Right cardiac atrium (tissue), 5 donors: ENCODE measurements at regions not wholly inside any gene's neighbourhood (a gene's known extent, or its start where the extent isn't known, plus 50 kb on each side); places are given as distances from the start of the nearest gene placed in this dataset.

Experiments used
- ATAC-seq, 2 donors: fragments of 200-7000 bp; cut with Tn5 transposase; one replicate each; pipeline versions ENCODE4 v1.8.0 to v1.9.1; 2020; ENCODE audit warnings: moderate library complexity in 2 of 2, mild to moderate bottlenecking in 1 of 2
- DNase-seq, 3 donors: peaks; one replicate each; pipeline ENCODE4 v3.0.0-alpha.2; 2020
- H3K27ac ChIP-seq: one replicate; pipeline ENCODE4 v1.5.1; 2013; ENCODE audit warnings: mild to moderate bottlenecking, low read length, control low read depth, moderate library complexity
- H3K27me3 ChIP-seq: one replicate; pipeline ENCODE4 v1.6.1; 2013; ENCODE audit not compliant: control insufficient read depth, insufficient read depth
- H3K4me1 ChIP-seq: one replicate; pipeline ENCODE4 v1.6.1; 2013; ENCODE audit warnings: low read length; ENCODE audit not compliant: control insufficient read depth, insufficient read depth
- H3K4me3 ChIP-seq: one replicate; pipeline ENCODE4 v1.5.1; 2013; ENCODE audit warnings: low read length, control low read depth
- H3K9me3 ChIP-seq: one replicate; pipeline ENCODE4 v1.6.1; 2013; ENCODE audit warnings: low read length; ENCODE audit not compliant: control insufficient read depth
- WGBS: extraction: QIAGEN DNeasy Blood & Tissue Kit; methylation state at CpG from one replicate; pipeline ENCODE4 v1.1.7; 2013; 5-methylcytosine and 5-hydroxymethylcytosine counted together
- intact Hi-C, 4 donors: fragments of 100-400 bp; cut with DNase I; formaldehyde crosslinking; loops; one replicate each; pipeline versions ENCODE4 v1.11.0 to v1.14.0; 2022 to 2023
- donor health status: healthy with polysubstance abuse.
- donor health status: DM: no; HTN: yes; CAD: no.
- donor health status: DM: no; HTN: no; CAD: no.
- donor health status: DM: no; HTN: yes; CAD: no; lungs with severe emphysema.
- donor health status: DM: yes; HTN: yes; CAD: no.

- no peaks in the 10 kb centered on the region for H3K4me1 ChIP-seq
- H3K27ac ChIP-seq, result no peak overlapping the region
- intact Hi-C loops, result no loop called here
- DNase-seq (no peak), ATAC-seq (no peak)
- H3K4me3 ChIP-seq, result no peak overlapping the region
- H3K9me3 ChIP-seq, result no peaks in the 10 kb centered on the region
- no peaks in the 10 kb centered on the region for H3K27me3 ChIP-seq
Observed at GRCh38 chr5:18236386-18236785, 602.1 kb downstream of the TAF11L14 start.

- Histone ChIP-seq H3K4me1 (no peaks in the 10 kb centered on the region), H3K9me3 (peaks cover 2% of the 10 kb centered on the region), H3K4me3 (no peak overlapping the region), H3K27me3 (no peaks in the 10 kb centered on the region), H3K27ac (no peak overlapping the region)
- no peak for DNase-seq
- intact Hi-C loops, result no loop called here
- WGBS, result 65% methylated on average over 2 of the region's 2 CpGs
- ATAC-seq, result no peak
Observed at GRCh38 chr5:18238321-18238720, 604.1 kb downstream of the TAF11L14 start.

- intact Hi-C loops, result no loop called here
- Histone ChIP-seq H3K27me3 (no peaks in the 10 kb centered on the region), H3K9me3 (peaks cover 2% of the 10 kb centered on the region), H3K4me1 (no peaks in the 10 kb centered on the region), H3K4me3 (no peak overlapping the region), H3K27ac (no peak overlapping the region)
- no peak for ATAC-seq
- DNase-seq, result no peak
- WGBS, result 88% methylated on average over 1 of the region's 1 CpG
Observed at GRCh38 chr5:18240971-18241370, 606.7 kb downstream of the TAF11L14 start.

GRCh38 chr5:18243846-18244245 lies 609.6 kb downstream of the TAF11L14 start:
- H3K9me3 ChIP-seq, result peaks cover 2% of the 10 kb centered on the region
- no peaks in the 10 kb centered on the region for H3K27me3 ChIP-seq
- DNase-seq (no peak), ATAC-seq (no peak)
- WGBS, result 78% methylated on average over 2 of the region's 2 CpGs
- no peak overlapping the region for H3K4me3 ChIP-seq
- no peak overlapping the region for H3K27ac ChIP-seq
- intact Hi-C loops, result no loop called here
- no peaks in the 10 kb centered on the region for H3K4me1 ChIP-seq

- no peak for DNase-seq
- Histone ChIP-seq H3K4me1 (no peaks in the 10 kb centered on the region), H3K4me3 (no peak overlapping the region), H3K9me3 (peaks cover 2% of the 10 kb centered on the region), H3K27me3 (no peaks in the 10 kb centered on the region), H3K27ac (no peak overlapping the region)
- no peak for ATAC-seq
- intact Hi-C loops, result no loop called here
Observed at GRCh38 chr5:18244309-18244708, 610.0 kb downstream of the TAF11L14 start.

- Histone ChIP-seq H3K27me3 (no peaks in the 10 kb centered on the region), H3K27ac (no peak overlapping the region), H3K4me1 (no peaks in the 10 kb centered on the region), H3K4me3 (no peak overlapping the region), H3K9me3 (peaks cover 6% of the 10 kb centered on the region)
- no peak for ATAC-seq
- intact Hi-C loops, result no loop called here
- 92% methylated on average over 3 of the region's 3 CpGs for WGBS
- no peak for DNase-seq
Observed at GRCh38 chr5:18252559-18252958, 618.3 kb downstream of the TAF11L14 start.

- H3K4me1 ChIP-seq, result no peaks in the 10 kb centered on the region
- DNase-seq (no peak), ATAC-seq (no peak)
- H3K27ac ChIP-seq, result no peak overlapping the region
- intact Hi-C loops, result no loop called here
- no peaks in the 10 kb centered on the region for H3K9me3 ChIP-seq
- H3K27me3 ChIP-seq, result no peaks in the 10 kb centered on the region
- 87% methylated on average over 3 of the region's 3 CpGs for WGBS
- H3K4me3 ChIP-seq, result no peak overlapping the region
Observed at GRCh38 chr5:18264126-18264882, 630.0 kb downstream of the TAF11L14 start.

- H3K27me3 ChIP-seq, result no peaks in the 10 kb centered on the region
- H3K27ac ChIP-seq, result no peak overlapping the region
- no peak for DNase-seq
- 78% methylated on average over 4 of the region's 4 CpGs for WGBS
- no peaks in the 10 kb centered on the region for H3K9me3 ChIP-seq
- ATAC-seq, result no peak
- H3K4me1 ChIP-seq, result no peaks in the 10 kb centered on the region
- no peak overlapping the region for H3K4me3 ChIP-seq
- intact Hi-C loops, result no loop called here
Observed at GRCh38 chr5:18270635-18271338, 636.5 kb downstream of the TAF11L14 start.

GRCh38 chr5:18276939-18277338 lies 642.7 kb downstream of the TAF11L14 start:
- no peak for DNase-seq
- H3K27me3 ChIP-seq, result no peaks in the 10 kb centered on the region
- no peaks in the 10 kb centered on the region for H3K4me1 ChIP-seq
- no peak overlapping the region for H3K4me3 ChIP-seq
- no peaks in the 10 kb centered on the region for H3K9me3 ChIP-seq
- no peak overlapping the region for H3K27ac ChIP-seq
- intact Hi-C loops, result no loop called here
- 96% methylated on average over 5 of the region's 5 CpGs for WGBS
- no peak for ATAC-seq

- no peaks in the 10 kb centered on the region for H3K27me3 ChIP-seq
- H3K4me3 ChIP-seq, result no peak overlapping the region
- WGBS, result 36% methylated on average over 4 of the region's 4 CpGs
- no peak for ATAC-seq
- no peaks in the 10 kb centered on the region for H3K4me1 ChIP-seq
- intact Hi-C loops, result no loop called here
- H3K9me3 ChIP-seq, result no peaks in the 10 kb centered on the region
- DNase-seq, result no peak
- no peak overlapping the region for H3K27ac ChIP-seq
Observed at GRCh38 chr5:18281947-18282581, 647.8 kb downstream of the TAF11L14 start.

GRCh38 chr5:18285257-18285656 lies 651.0 kb downstream of the TAF11L14 start:
- DNase-seq (no peak), ATAC-seq (no peak)
- Histone ChIP-seq H3K9me3 (no peaks in the 10 kb centered on the region), H3K27ac (no peak overlapping the region), H3K27me3 (no peaks in the 10 kb centered on the region), H3K4me1 (no peaks in the 10 kb centered on the region), H3K4me3 (no peak overlapping the region)
- intact Hi-C loops, result no loop called here
